Right ventricle myocardium inferior (tissue), 1 donor: ENCODE measurements at regions not wholly inside any gene's neighbourhood (a gene's known extent, or its start where the extent isn't known, plus 50 kb on each side); places are given as distances from the start of the nearest gene placed in this dataset.
"Not testable (repeated sequence)": the region's sequence is repeated elsewhere in the genome, so short reads cannot be mapped to it uniquely, and the experiment has no call there.

Experiments used
- ATAC-seq: fragments of 200-7000 bp; cut with Tn5 transposase; one replicate; pipeline ENCODE4 v1.9.1; 2020; ENCODE audit warnings: mild to moderate bottlenecking, moderate library complexity
- DNase-seq: peaks from one replicate; pipeline ENCODE4 v3.0.0; 2021; ENCODE audit errors: missing footprints
- intact Hi-C: fragments of 100-400 bp; cut with DNase I; formaldehyde crosslinking; loops from one replicate; pipeline ENCODE4 v1.11.0; 2022
- donor health status: DM: no; HTN: yes; CAD: no; lungs with severe emphysema.

- intact Hi-C loops, result no loop called here
- ATAC-seq (no peak), DNase-seq (no peak)
Observed at GRCh38 chr3:4107430-4107829, 195.7 kb upstream of the SETMAR start.

- DNase-seq (no peak), ATAC-seq (no peak)
- intact Hi-C loops, result no loop called here
Observed at GRCh38 chr3:4113811-4114522, 189.2 kb upstream of the SETMAR start.

GRCh38 chr3:4119119-4119518 is 184.1 kb upstream of the SETMAR start:
- ATAC-seq (no peak), DNase-seq (no peak)
- intact Hi-C loops, result no loop called here

GRCh38 chr3:4125576-4125975 is 177.6 kb upstream of the SETMAR start:
- intact Hi-C loops, result no loop called here
- ATAC-seq (no peak), DNase-seq (no peak)

GRCh38 chr3:4138150-4138785 is 164.9 kb upstream of the SETMAR start:
- ATAC-seq, result no peak
- no peak for DNase-seq
- intact Hi-C loops, result no loop called here

GRCh38 chr3:4138786-4139431 is 164.3 kb upstream of the SETMAR start:
- no peak for DNase-seq
- intact Hi-C loops, result no loop called here
- ATAC-seq, result no peak

GRCh38 chr3:4139462-4140140 is 163.6 kb upstream of the SETMAR start:
- ATAC-seq (no peak), DNase-seq (no peak)
- intact Hi-C loops, result no loop called here

- ATAC-seq, result no peak
- no peak for DNase-seq
- intact Hi-C loops, result no loop called here
Observed at GRCh38 chr3:4140921-4141320, 162.2 kb upstream of the SETMAR start.

GRCh38 chr3:4147556-4148118 is 155.5 kb upstream of the SETMAR start:
- ATAC-seq (no peak), DNase-seq (no peak)
- intact Hi-C loops, result no loop called here

GRCh38 chr3:4149296-4149695 is 153.9 kb upstream of the SETMAR start:
- no peak for DNase-seq
- ATAC-seq, result no peak
- intact Hi-C loops, result no loop called here

- ATAC-seq, result no peak
- no peak for DNase-seq
- intact Hi-C loops, result no loop called here
Observed at GRCh38 chr3:4150816-4151215, 152.4 kb upstream of the SETMAR start.

GRCh38 chr3:4151859-4152258 is 151.3 kb upstream of the SETMAR start:
- ATAC-seq (no peak), DNase-seq (no peak)
- intact Hi-C loops, result no loop called here

- intact Hi-C loops, result no loop called here
- ATAC-seq (no peak), DNase-seq (no peak)
Observed at GRCh38 chr3:4153771-4154170, 149.4 kb upstream of the SETMAR start.

- ATAC-seq, result no peak
- intact Hi-C loops, result no loop called here
- DNase-seq, result no peak
Observed at GRCh38 chr3:4158329-4158728, 144.8 kb upstream of the SETMAR start.

- intact Hi-C loops, result no loop called here
- DNase-seq, result no peak
- ATAC-seq, result peak; percentile 73
Observed at GRCh38 chr3:4162096-4162495, 141.1 kb upstream of the SETMAR start.

- intact Hi-C loops, result no loop called here
- DNase-seq (no peak), ATAC-seq (no peak)
Observed at GRCh38 chr3:4163011-4163410, 140.2 kb upstream of the SETMAR start.

- intact Hi-C loops, result no loop called here
- ATAC-seq (no peak), DNase-seq (no peak)
Observed at GRCh38 chr3:4166540-4166939, 136.6 kb upstream of the SETMAR start.

GRCh38 chr3:4167230-4167629 is 135.9 kb upstream of the SETMAR start:
- ATAC-seq, intact Hi-C loops, DNase-seq: not testable (repeated sequence)

GRCh38 chr3:4174791-4175190 is 128.4 kb upstream of the SETMAR start:
- ATAC-seq, result no peak
- no peak for DNase-seq
- intact Hi-C loops, result no loop called here
